AG08396 (cell line): ENCODE measurements at regions not wholly inside any gene's neighbourhood (a gene's known extent, or its start where the extent isn't known, plus 50 kb on each side); places are given as distances from the start of the nearest gene placed in this dataset.

Source experiments
- DNase-seq: peaks from one replicate; pipeline ENCODE4 v3.0.0; 2012; ENCODE audit warnings: low spot score, mixed read lengths

DNA sequence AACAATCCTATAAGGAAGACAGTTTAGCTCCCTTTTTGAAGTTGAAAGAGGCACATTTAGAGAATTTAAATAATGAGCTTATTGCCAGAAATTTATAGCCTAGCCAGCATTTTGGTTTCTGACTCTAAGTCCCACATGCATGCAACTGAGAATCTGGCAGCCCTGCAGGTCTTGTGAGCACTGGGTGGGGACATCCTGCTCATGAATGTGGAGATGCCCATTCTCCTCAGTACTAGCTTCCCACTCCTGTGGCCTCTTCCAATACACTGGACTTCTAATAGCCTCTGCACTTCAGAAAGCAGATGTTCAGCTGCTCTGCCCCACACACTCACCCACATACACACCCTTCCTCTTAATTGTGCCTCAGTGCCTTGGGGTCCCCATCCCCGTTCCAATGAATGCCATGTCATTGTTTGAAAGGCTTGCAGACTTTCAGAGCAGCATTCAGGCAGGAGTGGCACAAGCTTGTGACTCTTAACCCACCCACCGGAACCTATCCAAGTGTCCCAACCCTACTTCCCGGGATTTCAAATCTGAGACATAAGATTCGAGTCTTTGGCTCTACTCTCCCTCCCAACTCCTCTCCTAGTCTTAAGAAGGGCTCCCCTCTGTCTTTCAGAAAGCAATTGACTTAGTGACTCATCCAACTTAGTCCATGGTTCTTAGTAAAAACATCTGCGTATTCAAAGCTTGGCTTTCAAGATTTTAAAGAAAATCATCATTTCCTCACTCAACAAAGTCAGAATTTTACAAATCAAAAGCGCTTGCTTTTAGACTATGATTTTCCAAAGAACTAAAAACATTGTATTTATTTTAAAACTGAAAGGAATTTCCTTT, 80.0 kb upstream of the FREM2 start:
- no peak for DNase-seq

GRCh38 chr13:38617936-38618335, 68.9 kb upstream of the FREM2 start:
- DNase-seq, result no peak

DNA sequence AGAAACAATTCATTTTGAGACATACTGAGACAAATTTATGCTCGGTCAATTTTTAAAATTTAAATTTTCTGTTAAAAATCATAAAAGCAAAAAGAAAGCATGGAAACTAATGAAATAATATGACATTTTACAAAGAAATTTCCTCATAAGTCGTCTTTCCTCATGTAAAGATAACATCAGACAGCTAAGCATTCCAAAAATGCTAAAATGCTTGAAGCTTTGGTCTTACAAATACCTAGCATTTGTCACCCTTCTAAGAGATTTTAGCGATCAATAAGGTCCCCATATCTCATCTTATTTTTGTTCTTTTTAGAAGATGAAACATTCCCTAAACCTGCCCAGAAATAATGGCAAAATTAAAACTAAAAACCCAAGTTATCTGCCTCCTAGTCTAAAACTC, 68.5 kb upstream of the FREM2 start:
- DNase-seq, result no peak

DNA sequence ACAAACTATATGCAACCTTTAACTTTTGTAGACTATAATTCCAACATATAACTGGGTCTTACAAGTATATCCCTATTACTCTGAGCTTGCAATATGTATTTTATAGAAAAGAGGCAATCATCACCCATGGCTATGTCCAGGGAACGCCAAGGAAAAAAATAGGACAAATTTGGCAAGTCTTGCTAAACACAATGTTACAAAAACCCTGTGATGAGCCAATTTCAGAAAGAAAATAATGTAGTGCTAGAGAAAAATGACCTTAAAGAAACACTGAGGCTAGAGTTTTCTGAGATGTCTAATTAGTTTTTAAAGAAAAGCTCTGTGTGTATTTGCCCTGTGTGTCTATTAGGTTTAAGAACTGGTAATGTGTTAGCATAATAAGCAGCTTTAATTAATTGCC, 68.0 kb upstream of the FREM2 start:
- DNase-seq, result no peak

DNA sequence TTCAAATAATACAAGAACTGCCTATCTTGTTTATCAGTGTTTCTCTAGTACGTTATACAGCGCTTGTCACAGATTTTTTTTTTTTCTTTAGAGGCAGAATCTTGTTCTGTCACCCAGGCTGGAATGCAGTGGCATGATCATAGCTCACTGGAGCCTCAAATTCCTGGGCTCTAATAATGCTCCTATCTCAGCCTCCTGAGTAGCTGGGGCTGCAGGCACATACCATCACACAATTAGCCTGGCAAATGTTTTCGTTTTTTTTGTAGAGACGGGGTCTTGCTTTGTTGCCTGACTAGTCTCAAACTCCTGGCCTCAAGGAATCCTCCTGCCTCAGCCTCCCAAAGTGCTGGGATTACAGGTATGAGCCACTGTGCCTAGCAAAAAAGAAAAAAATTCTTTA, 66.0 kb upstream of the FREM2 start:
- no peak for DNase-seq

- no peak for DNase-seq
Measured at GRCh38 chr13:38624822-38625221, 62.1 kb upstream of the FREM2 start.

- DNase-seq, result no peak
Measured at GRCh38 chr13:38628554-38628953, 58.3 kb upstream of the FREM2 start.

- DNase-seq, result peak; percentile 16
Measured at GRCh38 chr13:38630780-38631179, 56.1 kb upstream of the FREM2 start.

DNA sequence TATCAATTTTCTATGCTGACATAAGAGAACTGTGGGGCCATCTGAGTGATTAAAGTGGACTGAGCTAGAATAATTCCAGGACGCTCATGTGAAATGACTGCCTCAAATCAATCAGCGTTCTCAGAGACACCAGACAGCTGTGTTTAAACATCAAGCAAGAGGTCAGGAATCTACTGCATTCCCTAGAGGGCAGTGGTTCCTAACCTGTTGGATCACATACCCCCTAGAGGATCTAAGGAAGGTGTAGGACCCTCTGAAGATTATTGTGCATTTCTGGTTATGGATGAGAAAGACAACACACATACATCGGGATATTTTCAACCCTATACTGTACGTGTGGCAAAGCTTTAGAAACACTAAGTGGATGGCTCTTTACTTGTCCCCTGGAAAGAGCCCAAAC, 51.8 kb upstream of the FREM2 start:
- no peak for DNase-seq

GRCh38 chr13:38636073-38636472, 50.8 kb upstream of the FREM2 start:
- no peak for DNase-seq

DNA sequence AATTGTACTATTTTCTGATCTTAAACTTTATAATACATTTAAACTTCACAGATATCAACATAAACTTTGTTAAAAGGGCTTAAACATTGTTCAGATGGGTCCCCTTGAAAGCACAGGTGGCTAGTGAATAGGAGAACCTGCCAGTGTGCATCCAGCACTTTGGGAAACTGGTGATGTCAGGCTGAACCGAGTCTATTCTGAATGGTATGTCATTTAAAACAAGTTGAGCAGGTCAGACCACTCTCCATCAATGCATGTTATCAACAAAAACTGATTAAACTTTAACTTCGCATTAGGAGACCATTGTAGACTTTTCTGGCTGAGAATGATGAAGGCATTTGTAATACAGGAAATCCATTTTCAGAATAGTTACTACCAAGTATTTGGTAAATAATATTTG, 50.1 kb upstream of the FREM2 start:
- no peak for DNase-seq
